Omental fat pad (tissue), 3 donors: ENCODE measurements at regions not wholly inside any gene's neighbourhood (a gene's known extent, or its start where the extent isn't known, plus 50 kb on each side); places are given as distances from the start of the nearest gene placed in this dataset.

Experiments used
- ATAC-seq: fragments of 150-250 bp; one replicate; pipeline ENCODE4 v1.9.1; 2016; ENCODE audit warnings: mild to moderate bottlenecking, moderate library complexity; ENCODE audit not compliant: low FRiP score
- DNase-seq: peaks from one replicate; pipeline ENCODE4 v3.0.0-alpha.2; 2019; ENCODE audit warnings: low spot score
- TF ChIP-seq, protein P1 (sequence below), 3 donors: fragments of 450-650 bp; IDR thresholded peaks; one replicate each; pipeline ENCODE4 v1.5.1; 2016 to 2017; ENCODE audit warnings: antibody characterized with exemption in 3 of 3, mild to moderate bottlenecking in 3 of 3, moderate library complexity in 2 of 3

DNA sequence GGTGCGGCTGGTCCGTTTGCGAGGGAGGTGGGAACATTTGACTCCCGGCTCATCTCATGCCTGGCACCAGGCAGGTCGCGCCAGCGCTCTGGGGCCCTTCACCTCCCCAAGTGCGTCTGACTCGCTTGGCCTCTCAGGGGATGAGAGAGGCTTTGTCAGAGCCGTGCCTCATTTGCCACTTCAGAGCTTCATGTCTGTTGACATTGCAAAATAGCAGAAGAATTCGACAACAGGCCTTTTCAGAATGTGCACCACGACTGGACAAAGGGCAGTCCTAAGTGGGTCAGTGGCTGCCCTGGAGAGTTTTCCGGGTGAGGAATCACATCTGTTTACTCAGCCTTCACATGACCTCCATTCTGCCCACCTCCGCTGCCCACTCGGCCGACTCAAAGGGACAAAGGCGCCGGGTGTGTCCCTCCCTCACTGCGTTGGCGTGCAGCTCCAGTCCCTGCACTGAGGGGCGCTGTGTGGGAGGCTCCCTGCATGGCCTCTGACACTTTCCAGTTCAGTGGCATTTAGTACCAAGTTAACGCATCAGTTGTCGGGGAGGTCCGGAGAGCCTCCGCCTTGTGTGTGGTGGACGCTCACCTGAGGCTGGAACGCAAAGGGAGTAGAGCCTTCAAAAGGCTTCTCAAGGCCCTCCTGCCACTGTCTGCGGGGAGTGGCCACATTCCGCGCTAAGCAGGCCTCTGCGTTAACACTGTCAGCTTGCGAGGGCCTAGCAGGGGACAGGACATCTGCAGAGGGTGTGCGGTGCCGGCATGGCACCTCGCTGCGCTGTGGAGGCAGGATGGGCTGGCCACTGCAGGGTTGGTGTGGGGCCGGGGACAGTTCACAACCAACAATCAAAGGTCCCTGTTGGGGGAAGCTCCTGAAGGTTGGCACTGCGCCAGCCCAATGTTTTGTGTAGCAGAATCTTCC is 171.5 kb downstream of the NXNL2 start:
- TF ChIP-seq, protein P1, sequence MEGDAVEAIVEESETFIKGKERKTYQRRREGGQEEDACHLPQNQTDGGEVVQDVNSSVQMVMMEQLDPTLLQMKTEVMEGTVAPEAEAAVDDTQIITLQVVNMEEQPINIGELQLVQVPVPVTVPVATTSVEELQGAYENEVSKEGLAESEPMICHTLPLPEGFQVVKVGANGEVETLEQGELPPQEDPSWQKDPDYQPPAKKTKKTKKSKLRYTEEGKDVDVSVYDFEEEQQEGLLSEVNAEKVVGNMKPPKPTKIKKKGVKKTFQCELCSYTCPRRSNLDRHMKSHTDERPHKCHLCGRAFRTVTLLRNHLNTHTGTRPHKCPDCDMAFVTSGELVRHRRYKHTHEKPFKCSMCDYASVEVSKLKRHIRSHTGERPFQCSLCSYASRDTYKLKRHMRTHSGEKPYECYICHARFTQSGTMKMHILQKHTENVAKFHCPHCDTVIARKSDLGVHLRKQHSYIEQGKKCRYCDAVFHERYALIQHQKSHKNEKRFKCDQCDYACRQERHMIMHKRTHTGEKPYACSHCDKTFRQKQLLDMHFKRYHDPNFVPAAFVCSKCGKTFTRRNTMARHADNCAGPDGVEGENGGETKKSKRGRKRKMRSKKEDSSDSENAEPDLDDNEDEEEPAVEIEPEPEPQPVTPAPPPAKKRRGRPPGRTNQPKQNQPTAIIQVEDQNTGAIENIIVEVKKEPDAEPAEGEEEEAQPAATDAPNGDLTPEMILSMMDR (IDR thresholded peaks at IDR 0.05): no peak
- DNase-seq: no peak
- ATAC-seq: peak; percentile 53

DNA sequence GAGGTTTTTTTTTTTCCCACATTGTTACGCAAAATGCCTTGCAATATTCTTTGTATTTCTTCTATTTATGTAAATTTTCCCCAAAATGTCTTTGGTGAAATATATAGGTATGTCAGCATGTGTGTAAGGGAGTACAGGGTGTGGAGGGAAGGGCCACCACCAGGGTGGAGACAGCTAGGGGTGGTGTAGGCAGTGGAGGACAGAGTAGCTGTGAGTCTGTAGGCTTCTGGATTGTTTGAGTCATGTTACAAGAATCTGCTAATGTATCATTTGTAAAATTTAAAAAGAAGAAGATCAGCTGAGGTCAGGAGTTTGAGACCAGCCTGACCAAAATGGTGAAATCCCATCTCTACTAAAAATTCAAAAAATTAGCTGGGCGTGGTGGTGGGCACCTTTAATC is 175.5 kb downstream of the NXNL2 start:
- no peak for ATAC-seq
- TF ChIP-seq, protein P1 (IDR thresholded peaks at IDR 0.05): no peak

DNA sequence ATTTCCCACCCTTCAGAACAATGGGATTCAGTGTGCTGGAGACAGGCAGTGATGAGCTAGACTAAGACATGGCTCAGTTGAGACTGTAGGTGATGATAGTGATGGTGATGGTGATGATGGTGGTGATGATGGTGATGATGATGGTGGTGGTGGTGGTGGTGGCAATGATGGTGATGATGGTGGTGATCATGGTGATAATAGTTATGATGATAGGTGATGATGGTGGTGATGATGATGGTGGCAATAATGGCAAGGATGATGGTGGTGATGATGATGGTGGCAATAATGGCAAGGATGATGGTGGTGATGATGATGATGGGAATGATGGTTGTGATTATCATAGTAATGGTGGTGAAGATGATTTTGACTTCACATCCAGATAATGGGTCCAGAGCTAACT is 176.7 kb downstream of the NXNL2 start:
- TF ChIP-seq, protein P1 (IDR thresholded peaks at IDR 0.05): no peak
- no peak for DNase-seq
- no peak for ATAC-seq

More for the DNA sequence above, 175.5 kb downstream of the NXNL2 start:
- no peak for DNase-seq

DNA sequence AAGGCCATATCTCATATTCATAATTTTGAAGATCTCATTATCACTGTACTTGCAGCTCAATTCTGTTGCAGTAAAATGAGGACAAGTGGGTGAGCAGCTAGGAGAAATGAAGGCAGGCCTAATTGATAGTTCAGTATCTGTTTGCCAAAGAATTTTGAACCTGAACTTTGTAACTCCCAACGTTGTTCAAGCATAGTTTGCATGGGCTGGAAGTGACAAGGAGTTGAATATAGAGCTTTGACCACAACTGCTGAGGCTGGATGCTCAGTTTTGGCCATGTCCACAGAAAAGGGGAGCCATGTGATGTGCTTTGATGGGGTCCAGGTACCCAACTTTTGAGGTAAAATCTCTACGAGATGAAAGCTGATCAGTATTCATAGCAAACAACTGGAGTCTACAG is 177.5 kb downstream of the NXNL2 start:
- TF ChIP-seq, protein P1 (IDR thresholded peaks at IDR 0.05): no peak
- no peak for ATAC-seq

DNA sequence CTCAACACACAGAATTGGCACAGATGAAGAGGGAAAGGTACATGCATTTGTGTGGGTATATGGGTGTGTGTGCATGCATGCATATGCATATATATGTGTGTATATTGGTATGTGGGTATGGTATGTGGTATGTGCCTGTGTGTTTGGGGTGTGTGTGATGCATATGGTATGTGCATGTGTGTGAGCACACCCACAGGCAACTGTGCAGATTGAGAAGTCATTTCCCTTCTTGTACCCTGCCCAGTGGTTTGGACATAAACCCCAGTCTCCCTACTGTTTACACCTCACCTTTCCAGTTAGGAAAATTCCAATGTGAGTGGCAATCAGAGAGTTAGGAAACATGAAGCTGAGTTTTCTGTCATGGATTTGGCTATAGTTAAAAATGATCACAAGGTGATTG is 178.0 kb downstream of the NXNL2 start:
- no peak for ATAC-seq
- TF ChIP-seq, protein P1 (IDR thresholded peaks at IDR 0.05): no peak
- no peak for DNase-seq

More for the DNA sequence above, 177.5 kb downstream of the NXNL2 start:
- no peak for DNase-seq

DNA sequence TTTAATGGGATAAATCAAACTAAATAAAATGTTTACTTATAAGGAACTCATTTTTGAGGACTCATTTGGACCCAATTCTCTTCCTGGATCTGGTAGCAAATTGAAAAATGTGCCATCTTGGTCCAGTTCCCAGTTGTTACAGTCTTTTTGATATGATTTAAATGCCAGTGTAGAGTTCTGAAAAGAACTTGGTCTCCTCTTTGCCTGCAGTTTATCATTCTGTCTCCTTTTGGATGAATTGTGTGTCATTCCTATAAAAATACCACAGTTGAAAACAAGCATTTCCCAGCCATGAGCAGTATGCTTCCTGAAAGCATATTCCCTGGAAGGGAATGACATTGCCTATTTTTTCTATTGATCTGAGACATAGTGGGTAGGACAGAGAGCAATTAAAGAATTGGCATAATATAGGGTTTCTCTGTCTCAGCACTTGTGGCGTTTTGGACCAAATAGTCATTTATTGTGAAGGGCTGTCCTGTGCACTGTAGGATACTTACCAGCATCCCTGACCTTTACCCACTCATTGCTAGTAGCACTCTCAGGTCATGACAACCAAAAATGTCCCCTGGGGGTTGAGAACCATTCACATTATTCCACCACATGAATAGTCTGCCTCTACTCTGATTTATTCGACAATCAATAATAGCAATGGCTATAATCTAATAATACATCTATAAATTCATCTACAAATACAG is 181.8 kb downstream of the NXNL2 start:
- peak; percentile 60 for ATAC-seq
- TF ChIP-seq, protein P1 (IDR thresholded peaks at IDR 0.05): no peak
- no peak for DNase-seq
